D341Med (cell line): ENCODE measurements at regions not wholly inside any gene's neighbourhood (a gene's known extent, or its start where the extent isn't known, plus 50 kb on each side); places are given as distances from the start of the nearest gene placed in this dataset.
"Not testable (repeated sequence)": the region's sequence is repeated elsewhere in the genome, so short reads cannot be mapped to it uniquely, and the experiment has no call there.

Experiments
- DNase-seq: peaks from one replicate; pipeline ENCODE4 v3.0.0; 2012; ENCODE audit warnings: low spot score

DNA sequence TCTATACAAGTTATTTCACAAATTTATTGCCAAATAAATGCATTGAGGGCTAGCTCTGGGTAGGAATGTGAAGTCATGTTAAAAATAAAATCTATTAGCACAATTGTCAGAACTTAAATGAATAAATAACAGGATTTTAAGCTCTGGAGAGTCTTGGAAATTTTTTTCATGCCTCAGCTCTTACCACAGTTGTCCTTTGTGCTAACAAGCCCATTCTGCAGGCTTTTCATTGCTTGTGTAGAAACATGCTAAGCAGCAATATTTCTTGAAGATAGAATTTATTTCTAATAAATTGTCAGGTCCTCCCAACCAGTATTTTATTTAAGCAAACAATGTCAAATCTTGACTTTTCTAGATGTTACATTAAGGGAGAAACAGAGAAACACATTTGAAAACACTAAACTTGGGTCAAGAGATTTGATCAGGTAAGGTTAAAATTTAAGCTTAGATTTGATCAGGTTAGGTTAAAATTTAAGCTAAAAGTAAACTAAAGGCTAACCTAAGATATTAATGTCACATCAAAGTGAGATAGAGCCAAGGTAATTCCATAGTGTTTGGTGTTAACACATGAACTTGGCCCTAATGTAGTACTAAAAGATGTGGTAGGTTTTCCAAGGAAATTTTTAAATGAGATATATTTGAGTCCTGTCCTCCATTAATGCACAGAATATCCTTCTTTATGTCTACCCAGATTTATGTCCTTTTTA is 179.1 kb upstream of the IL1RAPL1 start:
- no peak for DNase-seq

DNA sequence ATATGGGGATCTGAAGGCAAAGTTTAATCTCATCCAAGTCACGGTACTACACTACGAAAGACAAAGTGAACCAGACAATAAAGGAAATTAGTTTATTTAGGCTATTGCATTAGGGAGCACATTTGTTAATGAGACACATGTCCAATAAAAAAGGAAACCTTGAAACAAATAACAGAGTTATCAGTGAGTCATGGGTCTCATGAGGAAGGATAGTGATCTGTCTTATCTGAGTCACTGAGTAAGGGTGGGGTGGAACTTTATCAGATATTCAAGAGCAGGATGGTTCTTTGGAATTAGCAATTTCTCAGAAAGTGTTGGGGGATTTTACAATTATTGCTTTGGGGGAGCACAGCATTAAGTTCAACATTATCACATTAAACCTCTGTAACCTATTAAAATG is 188.9 kb upstream of the IL1RAPL1 start:
- DNase-seq = no peak

- DNase-seq = no peak
Observed at GRCh38 chrX:28391528-28391927, 195.7 kb upstream of the IL1RAPL1 start.

GRCh38 chrX:28379103-28379502 is 208.1 kb upstream of the IL1RAPL1 start:
- DNase-seq = no peak

- not testable (repeated sequence) for DNase-seq
Observed at GRCh38 chrX:28367649-28368048, 219.6 kb upstream of the IL1RAPL1 start.

DNA sequence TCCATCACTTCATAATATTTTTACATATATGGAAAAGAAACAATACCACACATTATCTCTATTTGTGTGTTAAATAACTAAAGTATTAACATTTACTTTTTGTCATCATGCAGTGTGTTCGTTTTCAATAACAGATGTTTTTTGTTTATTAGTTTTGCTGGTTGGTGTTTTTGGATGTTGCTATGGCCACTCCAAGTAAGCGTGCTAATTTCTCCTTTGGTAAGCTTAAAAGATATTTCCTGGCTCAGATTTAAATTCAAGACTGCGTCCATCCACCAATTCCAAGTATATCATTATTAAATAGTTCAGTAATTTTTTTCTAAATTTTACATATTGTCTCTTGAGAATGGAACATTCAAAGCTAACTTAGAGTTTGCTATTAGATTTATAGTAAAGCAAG is 235.4 kb upstream of the IL1RAPL1 start:
- no peak for DNase-seq

DNA sequence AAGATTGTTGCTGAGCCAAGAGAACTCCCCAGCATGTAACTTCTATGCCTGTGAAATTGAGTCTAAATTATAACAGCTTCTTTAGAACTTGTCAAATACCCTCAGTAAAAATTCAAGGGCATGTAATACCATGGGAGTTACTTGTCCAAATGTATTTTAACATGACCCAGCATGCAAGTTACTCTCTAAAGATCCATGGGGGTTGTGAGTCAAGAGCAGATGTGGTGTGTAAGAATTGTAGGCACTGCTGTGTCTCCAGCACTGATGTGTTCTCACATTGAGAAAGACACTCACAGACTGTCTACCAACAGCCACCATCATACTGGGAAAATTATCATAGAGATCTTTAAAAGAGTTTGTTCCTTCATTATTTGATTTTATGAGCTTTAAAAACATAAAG is 237.4 kb upstream of the IL1RAPL1 start:
- no peak for DNase-seq

DNA sequence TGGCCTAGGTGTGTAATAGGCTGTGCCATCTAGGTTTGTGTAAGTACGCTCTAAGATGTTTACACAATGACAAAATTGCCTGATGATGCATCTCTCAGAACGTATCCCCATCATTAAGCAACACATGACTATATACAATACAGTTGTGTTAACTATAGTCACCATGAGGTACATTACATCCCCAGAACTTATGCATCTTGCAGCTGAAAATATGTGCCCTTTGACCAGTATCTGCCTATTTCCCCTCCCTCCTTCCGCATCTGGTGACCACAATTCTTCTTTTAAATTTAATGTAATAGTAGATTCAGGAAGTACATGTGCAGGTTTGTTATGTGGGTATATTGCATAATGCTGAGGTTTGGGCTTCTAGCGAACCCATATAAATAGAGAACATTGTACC is 239.8 kb upstream of the IL1RAPL1 start:
- DNase-seq = no peak

DNA sequence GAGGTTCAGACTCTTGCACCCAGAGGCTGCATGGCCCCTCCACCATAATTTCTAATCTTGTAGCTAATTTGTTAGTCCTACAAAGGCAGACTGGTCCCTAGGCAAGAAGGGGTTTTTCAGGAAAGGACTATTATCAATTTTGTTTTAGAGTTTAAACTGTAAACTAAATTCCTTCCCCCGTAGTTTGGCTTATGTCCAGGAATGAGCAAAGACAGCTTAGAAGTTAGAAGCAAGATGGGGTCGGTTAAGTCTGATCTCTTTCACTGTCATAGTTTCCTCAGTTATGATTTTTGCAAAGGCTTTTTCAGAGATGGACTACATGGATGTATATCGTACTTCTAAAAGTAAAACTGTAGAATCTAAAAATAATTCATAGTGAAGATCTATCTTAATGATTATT is 258.1 kb upstream of the IL1RAPL1 start:
- DNase-seq = no peak

GRCh38 chrX:28324321-28324721 is 262.9 kb upstream of the IL1RAPL1 start:
- no peak for DNase-seq

DNA sequence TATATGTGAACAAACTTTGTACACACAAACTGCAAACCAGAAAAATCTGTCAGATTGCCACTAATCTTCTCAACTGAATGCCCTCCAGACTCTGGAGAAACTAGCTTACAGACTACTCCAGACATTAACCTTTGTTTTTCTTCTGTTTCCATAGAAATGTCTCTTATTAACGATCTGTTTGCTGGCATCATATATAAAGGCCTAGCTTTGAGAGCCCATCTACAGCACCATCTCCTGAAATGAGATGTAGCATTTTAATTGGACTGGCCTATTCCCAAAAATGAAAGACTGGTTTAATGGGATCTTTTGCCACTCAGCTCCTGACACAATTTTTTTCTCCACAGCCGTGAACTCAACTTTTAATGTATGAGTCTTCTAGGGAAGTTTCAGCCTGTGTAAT is 266.0 kb upstream of the IL1RAPL1 start:
- no peak for DNase-seq

DNA sequence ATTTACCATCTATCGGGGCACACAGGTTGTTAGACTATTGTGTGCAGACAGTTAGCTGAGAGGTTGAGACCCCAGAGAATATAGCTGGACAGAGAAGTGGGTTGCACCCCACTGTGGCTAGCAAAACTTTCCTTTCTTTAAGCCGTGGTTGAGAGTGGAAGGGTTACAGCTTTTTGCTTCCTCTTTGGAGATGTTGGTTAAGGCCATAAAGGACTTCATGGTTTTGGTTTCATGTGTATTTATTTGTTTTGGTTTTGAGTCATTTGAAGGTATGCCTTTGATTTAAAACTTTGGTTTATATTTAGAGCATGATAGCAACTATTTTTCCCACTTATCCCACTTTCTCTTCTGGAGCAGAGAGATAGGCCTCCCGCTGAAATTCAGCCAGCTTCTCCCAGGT is 274.3 kb upstream of the IL1RAPL1 start:
- DNase-seq = no peak

DNA sequence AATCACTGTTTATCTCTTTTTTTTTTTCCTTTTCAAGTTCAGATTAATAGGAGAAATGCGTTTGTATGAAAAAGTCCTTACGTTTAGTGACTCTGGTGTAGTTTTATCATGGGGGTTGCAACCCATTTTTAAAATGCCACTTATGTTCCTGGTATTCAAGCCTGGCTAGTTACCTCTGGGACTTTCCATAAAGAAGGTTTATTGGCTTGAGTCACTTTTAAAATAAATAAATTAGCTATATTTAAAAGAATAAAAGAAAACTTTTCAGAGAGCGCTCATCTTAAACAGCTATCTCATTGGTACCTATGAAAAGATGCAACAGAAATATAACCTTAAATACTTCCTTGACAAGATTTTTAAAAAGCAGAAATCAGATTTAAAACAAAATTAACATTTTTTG is 275.0 kb upstream of the IL1RAPL1 start:
- DNase-seq = no peak

GRCh38 chrX:28311466-28311865 is 275.8 kb upstream of the IL1RAPL1 start:
- no peak for DNase-seq

- DNase-seq = no peak
Observed at GRCh38 chrX:28303486-28303885, 283.8 kb upstream of the IL1RAPL1 start.

GRCh38 chrX:28278726-28279125 is 297.5 kb upstream of the DCAF8L1 start:
- no peak for DNase-seq

- DNase-seq = no peak
Observed at GRCh38 chrX:28278251-28278650, 297.0 kb upstream of the DCAF8L1 start.

- no peak for DNase-seq
Observed at GRCh38 chrX:28273736-28274135, 292.5 kb upstream of the DCAF8L1 start.

DNA sequence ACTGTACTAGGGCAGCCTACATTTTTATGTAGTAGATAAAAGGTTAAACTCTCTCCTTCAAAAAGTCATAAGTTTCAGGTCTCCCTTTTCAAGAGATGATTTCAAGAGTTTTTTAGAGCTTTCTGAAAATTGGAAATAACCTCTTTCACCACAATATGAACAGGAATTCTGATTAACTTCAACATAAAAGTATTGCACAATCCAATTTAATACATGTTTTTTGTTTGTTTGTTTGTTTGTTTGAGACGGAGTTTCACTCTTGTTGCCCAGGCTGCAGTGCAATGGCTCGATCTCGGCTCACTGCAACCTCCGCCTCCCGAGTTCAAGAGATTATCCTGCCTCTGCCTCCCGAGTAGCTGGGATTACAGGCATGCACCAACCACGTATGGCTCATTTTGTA is 265.4 kb upstream of the DCAF8L1 start:
- no peak for DNase-seq

DNA sequence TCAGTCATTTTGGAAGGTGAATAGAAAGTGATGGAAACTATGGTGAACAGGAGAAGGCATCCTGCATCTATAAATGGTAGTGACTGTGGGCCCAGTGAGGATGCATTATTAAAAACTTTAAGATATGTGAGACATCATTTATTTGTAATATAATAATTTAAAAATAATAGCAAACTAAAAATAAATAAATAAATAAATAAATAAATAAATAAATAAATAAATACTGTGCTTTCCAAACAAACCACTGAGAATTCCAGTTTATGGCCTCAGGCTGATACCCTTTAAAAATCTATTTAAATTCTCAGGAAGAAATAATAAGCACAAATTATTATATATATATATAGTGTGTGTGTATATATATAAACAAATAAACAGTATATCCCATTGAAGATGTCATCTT is 248.0 kb upstream of the DCAF8L1 start:
- DNase-seq = no peak

DNA sequence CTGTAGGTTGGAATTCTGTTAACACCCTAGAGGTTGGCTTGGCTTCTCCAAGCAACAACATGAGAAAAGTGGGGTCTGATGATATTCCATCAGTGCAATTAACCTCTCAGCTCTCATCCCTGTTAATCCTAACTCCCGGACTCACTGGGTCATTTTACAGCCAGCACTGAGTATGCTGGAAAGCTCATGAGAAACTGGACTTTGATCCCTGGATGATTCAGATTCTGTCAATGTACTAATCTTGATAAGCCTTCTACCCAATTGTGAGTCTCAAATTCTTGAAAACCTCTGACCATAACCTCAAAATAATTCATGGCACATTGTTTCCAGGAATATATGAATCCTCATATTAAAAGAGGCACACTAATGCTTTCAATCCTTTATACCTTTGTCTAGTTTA is 244.3 kb upstream of the DCAF8L1 start:
- no peak for DNase-seq

DNA sequence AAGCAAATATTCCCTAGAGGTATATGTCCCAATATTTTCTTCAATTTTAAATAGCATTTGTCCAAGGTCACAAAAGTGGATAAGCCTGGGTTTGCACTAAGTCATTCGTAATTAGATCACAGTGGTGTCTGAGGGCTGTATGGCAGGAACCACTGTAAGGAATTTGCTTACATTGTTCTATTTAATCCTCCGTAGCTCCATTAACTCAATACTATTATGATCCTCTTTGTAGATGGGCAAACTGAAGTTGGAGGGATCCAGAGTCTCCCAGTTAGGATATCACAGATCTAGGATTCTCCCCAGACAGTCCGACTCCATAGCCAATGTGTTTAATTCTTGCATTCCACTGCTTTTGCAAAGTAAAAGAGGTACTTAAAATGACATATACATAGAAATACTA is 242.7 kb upstream of the DCAF8L1 start:
- DNase-seq = peak; percentile 5

GRCh38 chrX:28223469-28223868 is 242.2 kb upstream of the DCAF8L1 start:
- no peak for DNase-seq

DNA sequence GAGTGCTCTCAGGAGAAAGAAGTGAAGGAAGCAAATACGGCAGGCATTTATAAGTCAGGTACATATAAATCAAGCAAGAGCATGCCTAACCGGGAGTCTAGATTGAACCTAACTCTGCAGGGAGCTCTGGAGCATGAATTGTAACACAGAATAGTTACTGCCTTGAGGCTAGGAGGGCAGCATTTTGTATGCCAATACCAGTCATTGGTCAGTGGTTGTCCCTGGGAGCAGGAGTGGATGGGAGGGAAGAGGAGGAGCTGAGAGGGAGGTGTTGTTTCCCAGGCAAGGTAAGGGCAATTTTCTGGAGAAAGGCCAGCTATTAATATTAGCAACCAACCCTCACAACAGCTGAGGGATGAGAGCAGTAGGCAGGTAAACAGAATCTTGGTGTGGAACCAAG is 224.7 kb upstream of the DCAF8L1 start:
- DNase-seq = no peak

GRCh38 chrX:28205126-28205525 is 223.9 kb upstream of the DCAF8L1 start:
- DNase-seq = no peak
